ENCODE measurements at regions not wholly inside any gene's neighbourhood (a gene's known extent, or its start where the extent isn't known, plus 50 kb on each side); places are given as distances from the start of the nearest gene placed in this dataset.
A peak's percentile ranks its signal among the peaks of the same experiment; 100 is the strongest.
"Not testable (repeated sequence)": the region's sequence is repeated elsewhere in the genome, so short reads cannot be mapped to it uniquely, and the experiment has no call there.

GRCh38 chr10:2885288-2886278, 181.8 kb upstream of the PFKP start:
- ChIA-PET POLR2A (no interaction called here), CTCF (interaction anchor here (0.9 kb wide), 1 partner anchor 92 kb away, joined by 5 read pairs; no protein-coding TSS in a partner anchor)
- H3K27me3 Mint-ChIP-seq (ENCODE audit: insufficient read depth, unreplicated experiment) = peaks cover 46% of the 10 kb centered on the region
- no peaks in the 10 kb centered on the region for H3K9me3 Mint-ChIP-seq (ENCODE audit: unreplicated experiment)
- intact Hi-C loops (cut with micrococcal nuclease) = no loop called here
- no peak overlapping the region for H3K4me3 Mint-ChIP-seq (ENCODE audit: unreplicated experiment)
- peaks cover 3% of the 10 kb centered on the region for H3K36me3 Mint-ChIP-seq (ENCODE audit: insufficient read depth, unreplicated experiment)
- H3K27ac Mint-ChIP-seq (ENCODE audit: low read depth, unreplicated experiment) = no peak overlapping the region
- no peak for DNase-seq (ENCODE audit: unreplicated experiment)
- BruUV-seq (replicated peaks) = no TSS peak
- no peak for TF ChIP-seq CTCF (IDR thresholded peaks at IDR 0.05; ENCODE audit: unreplicated experiment)
- H3K4me1 Mint-ChIP-seq (ENCODE audit: insufficient read depth, unreplicated experiment) = no peaks in the 10 kb centered on the region

GRCh38 chr10:2883983-2884540, 183.3 kb upstream of the PFKP start:
- DNase-seq (ENCODE audit: unreplicated experiment); H3K36me3 Mint-ChIP-seq (ENCODE audit: insufficient read depth, unreplicated experiment); CTCF ChIA-PET; H3K27ac Mint-ChIP-seq (ENCODE audit: low read depth, unreplicated experiment); H3K9me3 Mint-ChIP-seq (ENCODE audit: unreplicated experiment); H3K4me1 Mint-ChIP-seq (ENCODE audit: insufficient read depth, unreplicated experiment); intact Hi-C loops (cut with micrococcal nuclease); BruUV-seq (replicated peaks); H3K4me3 Mint-ChIP-seq (ENCODE audit: unreplicated experiment): not testable (repeated sequence)
- H3K27me3 Mint-ChIP-seq (ENCODE audit: insufficient read depth, unreplicated experiment) = peaks cover 53% of the 10 kb centered on the region
- POLR2A ChIA-PET = interaction anchor here (0.6 kb wide), 1 partner anchor 905 kb away, joined by 3 read pairs; no protein-coding TSS in a partner anchor

GRCh38 chr10:2883238-2883637, 184.1 kb upstream of the PFKP start:
- DNase-seq (ENCODE audit: unreplicated experiment) = no peak
- intact Hi-C loops (cut with micrococcal nuclease) = no loop called here
- BruUV-seq (replicated peaks) = no TSS peak
- Mint-ChIP-seq H3K36me3 (ENCODE audit: insufficient read depth, unreplicated experiment) (peaks cover 5% of the 10 kb centered on the region), H3K27ac (ENCODE audit: low read depth, unreplicated experiment) (no peak overlapping the region), H3K9me3 (ENCODE audit: unreplicated experiment) (no peaks in the 10 kb centered on the region), H3K4me1 (ENCODE audit: insufficient read depth, unreplicated experiment) (no peaks in the 10 kb centered on the region), H3K4me3 (ENCODE audit: unreplicated experiment) (no peak overlapping the region), H3K27me3 (ENCODE audit: insufficient read depth, unreplicated experiment) (peaks cover 53% of the 10 kb centered on the region)
- POLR2A ChIA-PET = interaction anchor here (0.6 kb wide), 1 partner anchor 904 kb away, joined by 3 read pairs; no protein-coding TSS in a partner anchor
- TF ChIP-seq CTCF (IDR thresholded peaks at IDR 0.05; ENCODE audit: unreplicated experiment) = no peak
- CTCF ChIA-PET = no interaction called here

DNA sequence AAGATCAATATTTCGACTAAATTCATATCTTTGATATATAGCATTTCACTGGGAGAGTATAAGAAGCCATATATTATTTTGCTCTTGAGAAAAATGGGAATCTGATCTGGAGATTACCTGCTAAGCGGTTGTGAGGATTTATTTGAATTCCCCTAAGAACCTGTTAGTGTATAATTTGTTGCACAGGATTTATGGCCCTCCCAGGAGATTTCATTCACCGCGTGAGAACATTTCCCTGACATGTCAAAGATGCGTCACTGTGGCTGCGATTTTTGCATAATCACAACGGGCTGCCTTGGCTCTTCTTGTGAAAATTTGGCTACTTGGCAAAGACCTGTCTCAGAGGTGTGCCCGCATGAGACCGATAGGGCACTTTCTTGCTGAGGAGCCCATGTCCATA, 184.7 kb upstream of the PFKP start:
- no peak for TF ChIP-seq CTCF (IDR thresholded peaks at IDR 0.05; ENCODE audit: unreplicated experiment)
- Mint-ChIP-seq H3K36me3 (ENCODE audit: insufficient read depth, unreplicated experiment) (peaks cover 5% of the 10 kb centered on the region), H3K4me1 (ENCODE audit: insufficient read depth, unreplicated experiment) (no peaks in the 10 kb centered on the region), H3K4me3 (ENCODE audit: unreplicated experiment) (no peak overlapping the region), H3K9me3 (ENCODE audit: unreplicated experiment) (no peaks in the 10 kb centered on the region), H3K27ac (ENCODE audit: low read depth, unreplicated experiment) (no peak overlapping the region), H3K27me3 (ENCODE audit: insufficient read depth, unreplicated experiment) (peaks cover 51% of the 10 kb centered on the region)
- peak; percentile 32 for DNase-seq (ENCODE audit: unreplicated experiment)
- CTCF ChIA-PET = no interaction called here
- no TSS peak for BruUV-seq (replicated peaks)
- intact Hi-C loops (cut with micrococcal nuclease) = no loop called here
- POLR2A ChIA-PET = no interaction called here

All from MCF 10A (cell line).